SK-N-SH (cell line): ENCODE measurements at regions not wholly inside any gene's neighbourhood (a gene's known extent, or its start where the extent isn't known, plus 50 kb on each side); places are given as distances from the start of the nearest gene placed in this dataset.

Experiments used
- CTCF ChIA-PET: fragments of 300-600, 350-600 bp; formaldehyde crosslinking; extraction: SDS; loops from one replicate; lab custom pipeline; 2021; lab: Yijun Ruan, JAX
- POLR2A ChIA-PET: fragments of 350-600 bp; sonication (Branson Sonifier 250); formaldehyde crosslinking; extraction: SDS; loops from one replicate; lab custom pipeline; 2020; ENCODE audit warnings: antibody characterized with exemption, inconsistent platforms; lab: Yijun Ruan, JAX
- DNase-seq: peaks from one replicate; pipeline ENCODE4 v3.0.0; 2012
- H2AFZ ChIP-seq: fragments of 200-600 bp; sonication (generic); 2 replicates; pipeline ENCODE4 v1.8.1; 2016; ENCODE audit warnings: antibody characterized with exemption, mild to moderate bottlenecking, low read depth
- H3F3A ChIP-seq: fragments of 200-600 bp; sonication (generic); replicated peaks from 2 replicates; pipeline ENCODE3; 2016; ENCODE audit warnings: antibody characterized with exemption, mild to moderate bottlenecking; ENCODE audit not compliant: insufficient read depth
- H3K27ac ChIP-seq, 2 experiments: fragments of 200-500 bp in 1 of 2; fragments of 200-600 bp in 1 of 2; sonication (Bioruptor generic) in 1 of 2; sonication (generic), shearing (Covaris generic) in 1 of 2; 2 replicates each; pipeline versions ENCODE4 v1.5.1 to v1.6.1; 2014 to 2016; ENCODE audit warnings: low read depth in 2 of 2, inconsistent platforms in 1 of 2, low read length in 1 of 2, mild to moderate bottlenecking in 1 of 2, mixed read lengths in 1 of 2
- H3K27me3 ChIP-seq: fragments of 200-600 bp; sonication (generic), shearing (Covaris generic); 2 replicates; pipeline ENCODE4 v1.6.1; 2016; ENCODE audit warnings: mixed run types; ENCODE audit not compliant: insufficient read depth
- H3K36me3 ChIP-seq, 2 experiments: fragments of 200-500 bp in 1 of 2; fragments of 200-600 bp in 1 of 2; sonication (Bioruptor generic) in 1 of 2; sonication (generic) in 1 of 2; replicated peaks in 1 of 2; 2 replicates each; pipeline versions ENCODE3 to v1.5.1; 2014 to 2016; ENCODE audit warnings: low read length in 1 of 2, mild to moderate bottlenecking in 1 of 2; ENCODE audit not compliant: insufficient read depth in 2 of 2, control insufficient read depth in 1 of 2
- H3K4me1 ChIP-seq, 2 experiments: fragments of 200-500 bp in 1 of 2; fragments of 200-600 bp in 1 of 2; sonication (Bioruptor generic) in 1 of 2; sonication (generic), shearing (Covaris generic) in 1 of 2; 2 replicates each; pipeline versions ENCODE4 v1.5.1 to v1.6.1; 2014 to 2016; ENCODE audit warnings: low read depth in 1 of 2, low read length in 1 of 2, mixed run types in 1 of 2; ENCODE audit not compliant: insufficient read depth in 2 of 2, control insufficient read depth in 1 of 2
- H3K4me2 ChIP-seq: fragments of 200-600 bp; sonication (generic), shearing (Covaris generic); 2 replicates; pipeline ENCODE4 v1.6.1; 2017; ENCODE audit warnings: mixed run types
- H3K4me3 ChIP-seq, 2 experiments: fragments of 200-500 bp in 1 of 2; fragments of 200-600 bp in 1 of 2; sonication (Bioruptor generic) in 1 of 2; sonication (generic), shearing (Covaris generic) in 1 of 2; 2 replicates each; pipeline versions ENCODE4 v1.5.1 to v1.8.1; 2014 to 2016; ENCODE audit warnings: low read depth in 2 of 2, inconsistent platforms in 1 of 2, low read length in 1 of 2, mild to moderate bottlenecking in 1 of 2, mixed read lengths in 1 of 2, moderate library complexity in 1 of 2
- H3K79me2 ChIP-seq: fragments of 200-600 bp; sonication (generic); 2 replicates; pipeline ENCODE4 v1.8.1; 2017; ENCODE audit warnings: mild to moderate bottlenecking; ENCODE audit not compliant: insufficient read depth
- H3K9ac ChIP-seq: fragments of 200-600 bp; sonication (generic); 2 replicates; pipeline ENCODE4 v1.6.1; 2017; ENCODE audit warnings: mixed run types
- H3K9me2 ChIP-seq: fragments of 200-600 bp; sonication (generic); 2 replicates; pipeline ENCODE4 v1.6.1; 2017; ENCODE audit warnings: mixed run types
- H3K9me3 ChIP-seq: fragments of 200-600 bp; sonication (generic); 2 replicates; pipeline ENCODE4 v1.6.1; 2017; ENCODE audit warnings: mixed run types, mild to moderate bottlenecking, moderate library complexity
- H4K20me1 ChIP-seq: fragments of 200-600 bp; sonication (generic); 2 replicates; pipeline ENCODE4 v1.6.1; 2017; ENCODE audit warnings: mild to moderate bottlenecking, mixed run types; ENCODE audit not compliant: insufficient read depth
- CHD2 ChIP-seq: fragments of 150-350 bp; IDR thresholded peaks from 2 replicates; pipeline ENCODE4 v1.6.1; 2018; ENCODE audit warnings: low read length; ENCODE audit not compliant: partially characterized antibody
- ELF1 ChIP-seq: IDR thresholded peaks from 2 replicates; pipeline ENCODE4 v1.4.0; 2012
- EP300 ChIP-seq, 2 experiments: IDR thresholded peaks; 2 replicates each; pipeline versions ENCODE4 v1.4.0 to v1.6.1; 2012; ENCODE audit warnings: borderline replicate concordance in 1 of 2, low read depth in 1 of 2, low read length in 1 of 2
- EZH2phosphoT487 ChIP-seq: fragments of 200-600 bp; sonication (generic); IDR thresholded peaks from 2 replicates; pipeline ENCODE4 v1.6.1; 2017; ENCODE audit warnings: low read depth, mixed run types, mild to moderate bottlenecking, antibody characterized with exemption, moderate library complexity, borderline replicate concordance
- FOSL2 ChIP-seq: IDR thresholded peaks from 2 replicates; pipeline ENCODE4 v1.4.0; 2012; ENCODE audit warnings: low read depth, mild to moderate bottlenecking, moderate library complexity, borderline replicate concordance
- GABPA ChIP-seq: IDR thresholded peaks from 2 replicates; pipeline ENCODE4 v1.4.0; 2012; ENCODE audit warnings: low read depth, mild to moderate bottlenecking
- GATA2 ChIP-seq: sonication (generic); formaldehyde crosslinking; IDR thresholded peaks from 2 replicates; pipeline ENCODE4 v1.5.0; 2020; ENCODE audit warnings: mild to moderate bottlenecking, missing genetic modification reagents
- JUND ChIP-seq: IDR thresholded peaks from 2 replicates; pipeline ENCODE4 v1.4.0; 2012
- NFIC ChIP-seq: IDR thresholded peaks from 2 replicates; pipeline ENCODE4 v1.4.0; 2012; ENCODE audit warnings: borderline replicate concordance
- NRF1 ChIP-seq: IDR thresholded peaks from 2 replicates; pipeline ENCODE4 v1.6.1; 2012; ENCODE audit warnings: low read depth, mild to moderate bottlenecking, low read length
- POLR2AphosphoS5 ChIP-seq: IDR thresholded peaks from 2 replicates; pipeline ENCODE4 v1.6.1; 2012; ENCODE audit warnings: low read depth, low read length
- RAD21 ChIP-seq: IDR thresholded peaks from 2 replicates; pipeline ENCODE4 v1.6.1; 2012; ENCODE audit warnings: mild to moderate bottlenecking, low read length
- RFX5 ChIP-seq: IDR thresholded peaks from 2 replicates; pipeline ENCODE4 v1.6.1; 2012; ENCODE audit warnings: mild to moderate bottlenecking, improper control_type of control experiment, low read length
- RXRA ChIP-seq: IDR thresholded peaks from 2 replicates; pipeline ENCODE4 v1.4.0; 2012; ENCODE audit warnings: low read depth, mild to moderate bottlenecking, borderline replicate concordance
- SIN3A ChIP-seq: IDR thresholded peaks from 2 replicates; pipeline ENCODE4 v1.6.1; 2012; ENCODE audit warnings: low read depth, mild to moderate bottlenecking, low read length, moderate library complexity, borderline replicate concordance
- SMC3 ChIP-seq: IDR thresholded peaks from 2 replicates; pipeline ENCODE4 v1.6.1; 2012; ENCODE audit warnings: low read depth, low read length, improper control_type of control experiment
- TAF1 ChIP-seq: IDR thresholded peaks from 2 replicates; pipeline ENCODE4 v1.6.1; 2012; ENCODE audit warnings: low read depth, mild to moderate bottlenecking, low read length, moderate library complexity, borderline replicate concordance
- TEAD4 ChIP-seq: IDR thresholded peaks from 2 replicates; pipeline ENCODE4 v1.4.0; 2012; ENCODE audit warnings: mild to moderate bottlenecking, borderline replicate concordance; ENCODE audit not compliant: insufficient read depth
- USF1 ChIP-seq: IDR thresholded peaks from 2 replicates; pipeline ENCODE4 v1.4.0; 2012; ENCODE audit warnings: low read depth, borderline replicate concordance
- USF2 ChIP-seq: fragments of 150-350 bp; IDR thresholded peaks from 2 replicates; pipeline ENCODE4 v1.6.1; 2017; ENCODE audit warnings: antibody characterized with exemption, low read length, low read depth, borderline replicate concordance
- WGBS: methylation state at CpG from one replicate; pipeline ENCODE4 v1.1.6; 2017; ENCODE audit warnings: low lambda C conversion rate; 5-methylcytosine and 5-hydroxymethylcytosine counted together
- TF ChIP-seq, protein P1 (sequence below): fragments of 150-350 bp; IDR thresholded peaks from 2 replicates; pipeline ENCODE4 v1.6.1; 2016; ENCODE audit warnings: mild to moderate bottlenecking, low read depth, low read length
- TF ChIP-seq, protein P2 (sequence below): IDR thresholded peaks from 2 replicates; pipeline ENCODE4 v1.4.0; 2012; ENCODE audit warnings: low read depth
- TF ChIP-seq, protein P3 (sequence below): IDR thresholded peaks from 2 replicates; pipeline ENCODE4; 2012

- Histone ChIP-seq H3K4me3 (no peak overlapping the region), H3K4me1 (no peaks in the 10 kb centered on the region), H2AFZ (no peak overlapping the region), H3K9me3 (no peaks in the 10 kb centered on the region), H3K27me3 (no peaks in the 10 kb centered on the region), H3K9me2 (no peaks in the 10 kb centered on the region), H4K20me1 (no peaks in the 10 kb centered on the region), H3K4me2 (no peak overlapping the region), H3K9ac (no peak overlapping the region), H3K79me2 (no peaks in the 10 kb centered on the region), H3K36me3 (no peaks in the 10 kb centered on the region), H3K27ac (no peak overlapping the region), H3F3A (no peaks in the 10 kb centered on the region)
- CTCF ChIA-PET, result no interaction called here
- TF ChIP-seq FOSL2, result no peak
- TF ChIP-seq JUND, result no peak
- TF ChIP-seq, protein P1, sequence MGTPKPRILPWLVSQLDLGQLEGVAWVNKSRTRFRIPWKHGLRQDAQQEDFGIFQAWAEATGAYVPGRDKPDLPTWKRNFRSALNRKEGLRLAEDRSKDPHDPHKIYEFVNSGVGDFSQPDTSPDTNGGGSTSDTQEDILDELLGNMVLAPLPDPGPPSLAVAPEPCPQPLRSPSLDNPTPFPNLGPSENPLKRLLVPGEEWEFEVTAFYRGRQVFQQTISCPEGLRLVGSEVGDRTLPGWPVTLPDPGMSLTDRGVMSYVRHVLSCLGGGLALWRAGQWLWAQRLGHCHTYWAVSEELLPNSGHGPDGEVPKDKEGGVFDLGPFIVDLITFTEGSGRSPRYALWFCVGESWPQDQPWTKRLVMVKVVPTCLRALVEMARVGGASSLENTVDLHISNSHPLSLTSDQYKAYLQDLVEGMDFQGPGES, result no peak
- no peak for TF ChIP-seq ELF1
- TF ChIP-seq USF1, result no peak
- TF ChIP-seq, protein P2, sequence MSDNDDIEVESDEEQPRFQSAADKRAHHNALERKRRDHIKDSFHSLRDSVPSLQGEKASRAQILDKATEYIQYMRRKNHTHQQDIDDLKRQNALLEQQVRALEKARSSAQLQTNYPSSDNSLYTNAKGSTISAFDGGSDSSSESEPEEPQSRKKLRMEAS, result no peak
- TF ChIP-seq NRF1, result no peak
- TF ChIP-seq NFIC, result no peak
- no peak for TF ChIP-seq SIN3A
- no peak for TF ChIP-seq TEAD4
- no peak for TF ChIP-seq RXRA
- TF ChIP-seq GABPA, result no peak
- no peak for TF ChIP-seq EP300 (IDR thresholded peaks at IDR 0.05; ENCODE audit: borderline replicate concordance in 1 of 2, low read depth in 1 of 2, low read length in 1 of 2)
- no peak for TF ChIP-seq USF2
- no peak for TF ChIP-seq RFX5
- no peak for TF ChIP-seq GATA2 (CRISPR knock-in tag)
- TF ChIP-seq CHD2, result no peak
- no peak for TF ChIP-seq POLR2AphosphoS5
- 0% methylated on average over 2 of the region's 2 CpGs for WGBS
- POLR2A ChIA-PET, result no interaction called here
- DNase-seq, result no peak
These were observed 1802.7 kb downstream of the SUCLG1 start for GRCh38 chr2:82656420-82656819.

- no peaks in the 10 kb centered on the region for H3K36me3 ChIP-seq
- no peak overlapping the region for H2AFZ ChIP-seq
- no peak overlapping the region for H3K9ac ChIP-seq
- H3F3A ChIP-seq, result no peaks in the 10 kb centered on the region
- no peaks in the 10 kb centered on the region for H3K27me3 ChIP-seq
- H3K4me1 ChIP-seq, result no peaks in the 10 kb centered on the region
- no peak overlapping the region for H3K4me2 ChIP-seq
- DNase-seq, result no peak
- ChIA-PET CTCF (no interaction called here), POLR2A (no interaction called here)
- no peak overlapping the region for H3K4me3 ChIP-seq
- H3K27ac ChIP-seq, result no peak overlapping the region
- no peaks in the 10 kb centered on the region for H4K20me1 ChIP-seq
- no peaks in the 10 kb centered on the region for H3K79me2 ChIP-seq
- H3K9me2 ChIP-seq, result no peaks in the 10 kb centered on the region
- no peaks in the 10 kb centered on the region for H3K9me3 ChIP-seq
- no peak for TF ChIP-seq JUND
- no peak for TF ChIP-seq EP300 (IDR thresholded peaks at IDR 0.05; ENCODE audit: borderline replicate concordance in 1 of 2, low read depth in 1 of 2, low read length in 1 of 2)
- TF ChIP-seq, protein P2, result no peak
- no peak for TF ChIP-seq SMC3
- TF ChIP-seq RAD21, result no peak
- TF ChIP-seq NRF1, result no peak
- no peak for TF ChIP-seq EZH2phosphoT487
- TF ChIP-seq GATA2 (CRISPR knock-in tag), result no peak
- TF ChIP-seq, protein P3, sequence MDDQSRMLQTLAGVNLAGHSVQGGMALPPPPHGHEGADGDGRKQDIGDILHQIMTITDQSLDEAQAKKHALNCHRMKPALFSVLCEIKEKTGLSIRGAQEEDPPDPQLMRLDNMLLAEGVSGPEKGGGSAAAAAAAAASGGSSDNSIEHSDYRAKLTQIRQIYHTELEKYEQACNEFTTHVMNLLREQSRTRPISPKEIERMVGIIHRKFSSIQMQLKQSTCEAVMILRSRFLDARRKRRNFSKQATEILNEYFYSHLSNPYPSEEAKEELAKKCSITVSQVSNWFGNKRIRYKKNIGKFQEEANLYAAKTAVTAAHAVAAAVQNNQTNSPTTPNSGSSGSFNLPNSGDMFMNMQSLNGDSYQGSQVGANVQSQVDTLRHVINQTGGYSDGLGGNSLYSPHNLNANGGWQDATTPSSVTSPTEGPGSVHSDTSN, result no peak
- no peak for TF ChIP-seq GABPA
- TF ChIP-seq TAF1, result no peak
- TF ChIP-seq USF2, result no peak
- TF ChIP-seq RXRA, result no peak
These were observed 1807.0 kb downstream of the SUCLG1 start for GRCh38 chr2:82652117-82652516.
